Muscle of arm (tissue), 1 donor: ENCODE measurements at regions not wholly inside any gene's neighbourhood (a gene's known extent, or its start where the extent isn't known, plus 50 kb on each side); places are given as distances from the start of the nearest gene placed in this dataset.

ENCODE experiments used
- DNase-seq: peaks from one replicate; pipeline ENCODE4 v3.0.0-alpha.2; 2013

GRCh38 chr2:103959174-103960128 is 894.5 kb upstream of the POU3F3 start:
- peak; percentile 20 for DNase-seq

- no peak for DNase-seq
Measured at GRCh38 chr2:103960129-103960513, 893.8 kb upstream of the POU3F3 start.

GRCh38 chr2:103960951-103961350 is 893.0 kb upstream of the POU3F3 start:
- DNase-seq = no peak

GRCh38 chr2:103961862-103962261 is 892.1 kb upstream of the POU3F3 start:
- no peak for DNase-seq

GRCh38 chr2:103962670-103963069 is 891.2 kb upstream of the POU3F3 start:
- no peak for DNase-seq

GRCh38 chr2:103963146-103963725 is 890.7 kb upstream of the POU3F3 start:
- no peak for DNase-seq

- no peak for DNase-seq
Measured at GRCh38 chr2:103977241-103977640, 876.7 kb upstream of the POU3F3 start.

GRCh38 chr2:103977668-103978067 is 876.2 kb upstream of the POU3F3 start:
- no peak for DNase-seq

GRCh38 chr2:103980401-103980800 is 873.5 kb upstream of the POU3F3 start:
- DNase-seq = no peak

- no peak for DNase-seq
Measured at GRCh38 chr2:103982691-103983090, 871.2 kb upstream of the POU3F3 start.

- DNase-seq = no peak
Measured at GRCh38 chr2:103986001-103986400, 867.9 kb upstream of the POU3F3 start.

GRCh38 chr2:103991591-103991990 is 862.3 kb upstream of the POU3F3 start:
- no peak for DNase-seq

GRCh38 chr2:104004821-104005220 is 849.1 kb upstream of the POU3F3 start:
- no peak for DNase-seq

GRCh38 chr2:104016801-104017200 is 837.1 kb upstream of the POU3F3 start:
- no peak for DNase-seq

GRCh38 chr2:104023306-104023705 is 830.6 kb upstream of the POU3F3 start:
- no peak for DNase-seq

- DNase-seq = no peak
Measured at GRCh38 chr2:104023765-104024164, 830.1 kb upstream of the POU3F3 start.

GRCh38 chr2:104025295-104025694 is 828.6 kb upstream of the POU3F3 start:
- no peak for DNase-seq

GRCh38 chr2:104026725-104027124 is 827.2 kb upstream of the POU3F3 start:
- no peak for DNase-seq

- no peak for DNase-seq
Measured at GRCh38 chr2:104027321-104027720, 826.6 kb upstream of the POU3F3 start.

- DNase-seq = no peak
Measured at GRCh38 chr2:104028061-104028460, 825.9 kb upstream of the POU3F3 start.

- DNase-seq = peak; percentile 17
Measured at GRCh38 chr2:104033399-104033798, 820.5 kb upstream of the POU3F3 start.

GRCh38 chr2:104040771-104041170 is 813.1 kb upstream of the POU3F3 start:
- no peak for DNase-seq

- no peak for DNase-seq
Measured at GRCh38 chr2:104041351-104041750, 812.6 kb upstream of the POU3F3 start.
